OCI-LY7 (cell line): ENCODE measurements at regions not wholly inside any gene's neighbourhood (a gene's known extent, or its start where the extent isn't known, plus 50 kb on each side); places are given as distances from the start of the nearest gene placed in this dataset.

Experiments used
- EZH2phosphoT487 ChIP-seq: fragments of 200-600 bp; sonication (generic); IDR thresholded peaks from 2 replicates; pipeline ENCODE4 v1.6.1; 2018; ENCODE audit warnings: low read depth, borderline replicate concordance, mild to moderate bottlenecking, mixed run types, antibody characterized with exemption, low read length, moderate library complexity, mixed read lengths
- TF ChIP-seq, protein P1 (sequence below): fragments of 200-600 bp; sonication (generic); conservative IDR thresholded peaks from 2 replicates; pipeline ENCODE4 v1.5.1; 2014; ENCODE audit warnings: mild to moderate bottlenecking, antibody characterized with exemption, low read length, moderate library complexity, mixed read lengths

GRCh38 chr14:27390155-27390554 lies 792.3 kb upstream of the NOVA1 start:
- TF ChIP-seq EZH2phosphoT487: no peak
- TF ChIP-seq, protein P1, sequence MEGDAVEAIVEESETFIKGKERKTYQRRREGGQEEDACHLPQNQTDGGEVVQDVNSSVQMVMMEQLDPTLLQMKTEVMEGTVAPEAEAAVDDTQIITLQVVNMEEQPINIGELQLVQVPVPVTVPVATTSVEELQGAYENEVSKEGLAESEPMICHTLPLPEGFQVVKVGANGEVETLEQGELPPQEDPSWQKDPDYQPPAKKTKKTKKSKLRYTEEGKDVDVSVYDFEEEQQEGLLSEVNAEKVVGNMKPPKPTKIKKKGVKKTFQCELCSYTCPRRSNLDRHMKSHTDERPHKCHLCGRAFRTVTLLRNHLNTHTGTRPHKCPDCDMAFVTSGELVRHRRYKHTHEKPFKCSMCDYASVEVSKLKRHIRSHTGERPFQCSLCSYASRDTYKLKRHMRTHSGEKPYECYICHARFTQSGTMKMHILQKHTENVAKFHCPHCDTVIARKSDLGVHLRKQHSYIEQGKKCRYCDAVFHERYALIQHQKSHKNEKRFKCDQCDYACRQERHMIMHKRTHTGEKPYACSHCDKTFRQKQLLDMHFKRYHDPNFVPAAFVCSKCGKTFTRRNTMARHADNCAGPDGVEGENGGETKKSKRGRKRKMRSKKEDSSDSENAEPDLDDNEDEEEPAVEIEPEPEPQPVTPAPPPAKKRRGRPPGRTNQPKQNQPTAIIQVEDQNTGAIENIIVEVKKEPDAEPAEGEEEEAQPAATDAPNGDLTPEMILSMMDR: no peak
